Osteoblast (primary cell): ENCODE measurements at regions not wholly inside any gene's neighbourhood (a gene's known extent, or its start where the extent isn't known, plus 50 kb on each side); places are given as distances from the start of the nearest gene placed in this dataset.

Experiments used
- DNase-seq: peaks from one replicate; pipeline ENCODE4 v3.0.0; 2011; ENCODE audit warnings: low spot score, mixed read lengths; ENCODE audit not compliant: insufficient read length; ENCODE audit errors: missing footprints
- H2AFZ ChIP-seq: 2 replicates; pipeline ENCODE4 v1.6.0; 2011; ENCODE audit warnings: mild to moderate bottlenecking, low read length
- H3K27ac ChIP-seq: 2 replicates; pipeline ENCODE4 v1.5.1; 2011; ENCODE audit warnings: mild to moderate bottlenecking, low read depth, low read length, moderate library complexity
- H3K27me3 ChIP-seq: 2 replicates; pipeline ENCODE4 v1.6.0; 2012; ENCODE audit warnings: mild to moderate bottlenecking, control low read depth, inconsistent platforms, low read length, moderate library complexity; ENCODE audit not compliant: insufficient read depth
- H3K36me3 ChIP-seq: 2 replicates; pipeline ENCODE4 v1.5.1; 2011; ENCODE audit warnings: mild to moderate bottlenecking, low read length, control low read depth, moderate library complexity; ENCODE audit not compliant: insufficient read depth
- H3K4me1 ChIP-seq: 2 replicates; pipeline ENCODE4 v1.5.1; 2011; ENCODE audit warnings: mild to moderate bottlenecking, low read length, control low read depth, moderate library complexity; ENCODE audit not compliant: insufficient read depth
- H3K4me2 ChIP-seq: 2 replicates; pipeline ENCODE4 v1.6.0; 2011; ENCODE audit warnings: mild to moderate bottlenecking, low read length; ENCODE audit not compliant: insufficient read depth
- H3K4me3 ChIP-seq: fragments of 200-600 bp; sonication (generic); 3 replicates; pipeline ENCODE4 v1.5.1; 2012; ENCODE audit warnings: mild to moderate bottlenecking, low read length, inconsistent platforms; ENCODE audit not compliant: insufficient read depth
- H3K79me2 ChIP-seq: 2 replicates; pipeline ENCODE4 v1.6.0; 2012; ENCODE audit warnings: mild to moderate bottlenecking, low read length, control low read depth, inconsistent platforms; ENCODE audit not compliant: insufficient read depth
- H3K9me3 ChIP-seq: 2 replicates; pipeline ENCODE4 v1.5.1; 2011; ENCODE audit warnings: low read depth, low read length, control low read depth
- H4K20me1 ChIP-seq: 2 replicates; pipeline ENCODE4 v1.6.0; 2012; ENCODE audit warnings: mild to moderate bottlenecking, low read length, control low read depth; ENCODE audit not compliant: insufficient read depth
- CTCF ChIP-seq: IDR thresholded peaks from 2 replicates; pipeline ENCODE4 v1.5.1; 2011; ENCODE audit warnings: mild to moderate bottlenecking, low read depth, low read length, moderate library complexity; ENCODE audit errors: extremely low read depth

- H3K36me3 ChIP-seq: no peaks in the 10 kb centered on the region
- no peak overlapping the region for H2AFZ ChIP-seq
- TF ChIP-seq CTCF: no peak
- H3K27ac ChIP-seq: no peak overlapping the region
- no peaks in the 10 kb centered on the region for H3K79me2 ChIP-seq
- no peaks in the 10 kb centered on the region for H3K27me3 ChIP-seq
- H3K4me3 ChIP-seq: no peak overlapping the region
- no peak for DNase-seq
- H3K9me3 ChIP-seq: no peaks in the 10 kb centered on the region
- no peak overlapping the region for H3K4me2 ChIP-seq
- no peaks in the 10 kb centered on the region for H3K4me1 ChIP-seq
- no peaks in the 10 kb centered on the region for H4K20me1 ChIP-seq
Observed at GRCh38 chr10:56561336-56561735, 200.3 kb upstream of the ZWINT start.

GRCh38 chr10:56551037-56551436, 190.0 kb upstream of the ZWINT start:
- Histone ChIP-seq H3K4me2 (no peak overlapping the region), H3K9me3 (no peaks in the 10 kb centered on the region), H2AFZ (no peak overlapping the region), H3K36me3 (no peaks in the 10 kb centered on the region), H3K4me1 (no peaks in the 10 kb centered on the region), H3K27ac (no peak overlapping the region), H3K4me3 (no peak overlapping the region), H4K20me1 (no peaks in the 10 kb centered on the region), H3K79me2 (no peaks in the 10 kb centered on the region), H3K27me3 (no peaks in the 10 kb centered on the region)
- DNase-seq: no peak
- TF ChIP-seq CTCF: no peak

- H4K20me1 ChIP-seq: no peaks in the 10 kb centered on the region
- no peaks in the 10 kb centered on the region for H3K9me3 ChIP-seq
- no peak overlapping the region for H2AFZ ChIP-seq
- H3K27ac ChIP-seq: no peak overlapping the region
- H3K79me2 ChIP-seq: no peaks in the 10 kb centered on the region
- TF ChIP-seq CTCF: no peak
- no peaks in the 10 kb centered on the region for H3K36me3 ChIP-seq
- no peaks in the 10 kb centered on the region for H3K27me3 ChIP-seq
- no peak overlapping the region for H3K4me2 ChIP-seq
- no peak overlapping the region for H3K4me3 ChIP-seq
- DNase-seq: no peak
- no peaks in the 10 kb centered on the region for H3K4me1 ChIP-seq
Observed at GRCh38 chr10:56547163-56547562, 186.1 kb upstream of the ZWINT start.

GRCh38 chr10:56537984-56538383, 176.9 kb upstream of the ZWINT start:
- no peak for DNase-seq
- H3K27ac ChIP-seq: no peak overlapping the region
- H3K4me1 ChIP-seq: no peaks in the 10 kb centered on the region
- no peaks in the 10 kb centered on the region for H3K27me3 ChIP-seq
- H2AFZ ChIP-seq: no peak overlapping the region
- H3K4me2 ChIP-seq: no peak overlapping the region
- no peaks in the 10 kb centered on the region for H4K20me1 ChIP-seq
- TF ChIP-seq CTCF: no peak
- no peaks in the 10 kb centered on the region for H3K79me2 ChIP-seq
- H3K9me3 ChIP-seq: no peaks in the 10 kb centered on the region
- H3K36me3 ChIP-seq: no peaks in the 10 kb centered on the region
- no peak overlapping the region for H3K4me3 ChIP-seq
